Hematopoietic multipotent progenitor cell treated with erythropoietin and hydrocortisone succinate and interleukin-3 and kit ligand, for 15 days (in vitro differentiated cells): ENCODE measurements at regions not wholly inside any gene's neighbourhood (a gene's known extent, or its start where the extent isn't known, plus 50 kb on each side); places are given as distances from the start of the nearest gene placed in this dataset.

Experiments used
- DNase-seq: peaks from one replicate; pipeline ENCODE4 v3.0.0-alpha.2; 2015; ENCODE audit warnings: low spot score

- DNase-seq, result no peak
These were observed 193.4 kb upstream of the MID1 start for GRCh38 chrX:10813761-10814160.

- no peak for DNase-seq
These were observed 198.3 kb upstream of the MID1 start for GRCh38 chrX:10818651-10819050.

- peak; percentile 5 for DNase-seq
These were observed 199.6 kb upstream of the MID1 start for GRCh38 chrX:10819973-10820372.

GRCh38 chrX:10821293-10821692 lies 200.9 kb upstream of the MID1 start:
- no peak for DNase-seq

- no peak for DNase-seq
These were observed 207.7 kb upstream of the MID1 start for GRCh38 chrX:10828036-10828435.

- DNase-seq, result no peak
These were observed 208.3 kb upstream of the MID1 start for GRCh38 chrX:10828640-10829039.

- no peak for DNase-seq
These were observed 211.5 kb upstream of the MID1 start for GRCh38 chrX:10831716-10832502.

- DNase-seq, result no peak
These were observed 213.1 kb upstream of the MID1 start for GRCh38 chrX:10833299-10834169.

GRCh38 chrX:10841579-10841978 lies 221.2 kb upstream of the MID1 start:
- no peak for DNase-seq

GRCh38 chrX:10842646-10843045 lies 222.3 kb upstream of the MID1 start:
- no peak for DNase-seq

GRCh38 chrX:10847333-10847732 lies 226.9 kb upstream of the MID1 start:
- no peak for DNase-seq

- no peak for DNase-seq
These were observed 231.4 kb upstream of the MID1 start for GRCh38 chrX:10851809-10852208.

- DNase-seq, result no peak
These were observed 234.2 kb upstream of the MID1 start for GRCh38 chrX:10854594-10854993.

- no peak for DNase-seq
These were observed 235.5 kb upstream of the MID1 start for GRCh38 chrX:10855845-10856244.

GRCh38 chrX:10856797-10857196 lies 236.4 kb upstream of the MID1 start:
- DNase-seq, result no peak

GRCh38 chrX:10859353-10859752 lies 239.0 kb upstream of the MID1 start:
- no peak for DNase-seq

GRCh38 chrX:10875995-10876394 lies 235.1 kb upstream of the HCCS start:
- DNase-seq, result no peak

GRCh38 chrX:10882484-10882883 lies 228.6 kb upstream of the HCCS start:
- no peak for DNase-seq

GRCh38 chrX:10884246-10884645 lies 226.9 kb upstream of the HCCS start:
- no peak for DNase-seq

- no peak for DNase-seq
These were observed 218.4 kb upstream of the HCCS start for GRCh38 chrX:10892621-10893225.

GRCh38 chrX:10893366-10893765 lies 217.8 kb upstream of the HCCS start:
- DNase-seq, result no peak

- no peak for DNase-seq
These were observed 217.2 kb upstream of the HCCS start for GRCh38 chrX:10893976-10894375.

- no peak for DNase-seq
These were observed 213.4 kb upstream of the HCCS start for GRCh38 chrX:10897768-10898167.
